H7 (cell line): ENCODE measurements at regions not wholly inside any gene's neighbourhood (a gene's known extent, or its start where the extent isn't known, plus 50 kb on each side); places are given as distances from the start of the nearest gene placed in this dataset.
"Not testable (repeated sequence)": the region's sequence is repeated elsewhere in the genome, so short reads cannot be mapped to it uniquely, and the experiment has no call there.

Experiments
- DNase-seq: peaks from one replicate; pipeline ENCODE4 v3.0.0; 2012
- H3K27me3 ChIP-seq: 2 replicates; pipeline ENCODE4 v1.6.0; 2011; ENCODE audit warnings: mild to moderate bottlenecking, low read length; ENCODE audit not compliant: control insufficient read depth, insufficient read depth
- H3K36me3 ChIP-seq: replicated peaks from 2 replicates; pipeline ENCODE4 v1.5.1; 2011; ENCODE audit warnings: low read length; ENCODE audit not compliant: control insufficient read depth, insufficient read depth
- H3K4me3 ChIP-seq: 2 replicates; pipeline ENCODE4 v1.5.1; 2011; ENCODE audit warnings: low read depth, mild to moderate bottlenecking, control low read depth, low read length, moderate library complexity; ENCODE audit not compliant: insufficient read depth

DNA sequence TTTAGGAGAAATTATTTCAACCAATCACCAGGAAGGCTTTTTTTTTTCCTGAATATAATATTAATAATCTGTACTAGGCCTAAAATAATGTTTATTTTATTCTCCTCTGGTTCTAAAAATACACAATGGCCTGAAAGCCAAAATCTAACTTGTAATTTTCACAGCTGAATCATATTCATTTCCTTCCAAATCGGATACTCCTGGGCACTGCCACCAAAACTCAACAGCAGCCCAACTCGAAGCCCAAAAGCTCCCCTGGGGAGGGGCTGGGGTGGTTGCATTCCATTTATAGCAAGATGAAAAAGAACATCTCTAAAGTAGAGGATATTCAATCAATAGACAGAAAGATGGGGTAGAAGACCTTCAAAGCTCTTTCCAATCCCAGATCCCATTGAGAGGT is 100.5 kb upstream of the SETBP1 start:
- Histone ChIP-seq H3K36me3 (no peaks in the 10 kb centered on the region), H3K4me3 (no peak overlapping the region), H3K27me3 (no peaks in the 10 kb centered on the region)
- no peak for DNase-seq

DNA sequence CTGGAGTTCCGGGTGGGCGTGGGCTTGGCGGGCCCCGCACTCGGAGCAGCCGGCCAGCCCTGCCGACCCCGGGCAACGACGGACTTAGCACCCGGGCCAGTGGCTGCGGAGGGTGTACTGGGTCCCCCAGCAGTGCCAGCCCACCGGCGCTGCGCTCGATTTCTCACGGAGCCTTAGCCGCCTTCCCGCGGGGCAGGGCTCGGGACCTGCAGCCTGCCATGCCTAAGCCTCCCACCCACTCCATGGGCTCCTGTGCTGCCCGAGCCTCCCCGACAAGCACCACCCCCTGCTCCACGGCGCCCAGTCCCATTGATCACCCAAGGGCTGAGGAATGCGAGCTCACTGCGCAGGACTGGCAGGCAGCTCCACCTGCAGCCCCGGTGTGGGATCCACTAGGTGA is 99.9 kb upstream of the SETBP1 start:
- H3K4me3 ChIP-seq, DNase-seq, H3K36me3 ChIP-seq, H3K27me3 ChIP-seq: not testable (repeated sequence)

DNA sequence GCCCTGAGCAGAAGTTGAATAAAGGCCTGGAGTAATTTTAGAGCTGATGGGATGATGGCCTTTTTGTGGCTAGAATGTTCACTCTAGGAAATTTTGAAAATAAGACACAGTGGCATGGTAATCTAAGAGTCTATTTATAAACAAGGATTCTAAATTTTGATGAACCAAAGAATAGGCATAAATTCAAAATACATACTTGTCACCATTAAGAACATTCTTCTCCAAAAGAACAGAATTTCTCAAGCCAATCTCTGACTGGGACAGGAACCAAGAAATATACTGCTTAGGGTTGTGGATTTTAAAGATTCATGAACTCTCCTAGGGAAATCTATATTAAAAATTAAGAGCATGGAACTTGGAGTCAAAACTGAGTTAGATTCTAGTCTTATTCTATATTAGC is 98.2 kb upstream of the SETBP1 start:
- Histone ChIP-seq H3K27me3 (no peaks in the 10 kb centered on the region), H3K36me3 (no peaks in the 10 kb centered on the region), H3K4me3 (no peak overlapping the region)
- no peak for DNase-seq

DNA sequence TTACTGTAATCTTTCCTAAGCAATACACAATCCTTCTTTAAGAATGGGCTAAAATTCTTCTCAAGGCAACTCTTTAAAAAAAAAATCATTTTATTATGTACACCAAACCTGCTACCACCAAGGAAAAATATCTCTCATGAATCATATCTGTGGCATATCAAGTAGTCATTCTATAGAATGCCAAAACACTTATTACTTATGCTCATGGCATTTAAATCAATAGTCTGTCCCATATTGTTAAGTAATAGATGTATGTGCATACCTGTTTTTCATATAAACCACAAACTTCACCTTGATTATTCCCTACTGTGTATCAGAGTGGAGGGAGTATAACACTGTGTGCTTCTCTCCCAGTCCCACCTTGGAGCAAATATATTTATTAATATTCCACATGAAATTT is 95.8 kb upstream of the SETBP1 start:
- Histone ChIP-seq H3K36me3 (no peaks in the 10 kb centered on the region), H3K4me3 (no peak overlapping the region), H3K27me3 (no peaks in the 10 kb centered on the region)
- no peak for DNase-seq

DNA sequence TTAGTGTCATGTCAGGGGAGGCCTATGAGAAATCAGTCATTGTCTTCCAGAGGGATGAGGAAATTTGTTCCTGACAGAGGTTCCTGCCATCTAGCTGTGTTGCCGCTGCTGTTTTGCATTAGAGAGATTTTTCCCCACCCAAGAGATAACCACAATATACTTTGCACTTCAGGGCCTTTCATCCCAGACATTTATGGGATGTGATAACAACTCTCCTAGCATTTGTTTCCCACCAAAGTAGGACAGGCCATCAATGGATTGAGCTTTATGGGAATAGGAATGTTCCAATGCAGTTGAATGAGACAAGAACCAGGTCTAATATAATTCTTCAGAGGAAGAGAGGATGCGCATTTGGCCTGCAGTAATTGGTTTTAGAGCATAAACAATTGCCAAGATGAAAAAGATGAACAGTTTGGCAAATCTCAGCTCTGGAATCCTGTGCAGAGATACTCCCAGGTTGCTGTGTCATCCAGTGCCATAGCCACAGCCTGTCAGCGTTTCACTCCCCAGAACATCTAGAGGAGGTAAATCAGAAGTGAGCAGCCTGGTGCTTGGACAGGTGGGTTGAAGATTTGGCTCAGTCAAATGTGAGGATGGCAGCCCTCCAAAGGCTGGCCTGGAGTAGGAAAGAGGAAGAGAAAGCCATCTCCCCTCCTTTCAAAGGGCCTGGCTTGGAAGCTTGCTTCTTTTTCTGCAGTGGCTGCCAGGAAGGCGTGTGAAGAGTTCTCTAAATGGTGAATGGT is 93.7 kb upstream of the SETBP1 start:
- H3K27me3 ChIP-seq = no peaks in the 10 kb centered on the region
- DNase-seq = no peak
- H3K36me3 ChIP-seq = no peaks in the 10 kb centered on the region
- H3K4me3 ChIP-seq = no peak overlapping the region

DNA sequence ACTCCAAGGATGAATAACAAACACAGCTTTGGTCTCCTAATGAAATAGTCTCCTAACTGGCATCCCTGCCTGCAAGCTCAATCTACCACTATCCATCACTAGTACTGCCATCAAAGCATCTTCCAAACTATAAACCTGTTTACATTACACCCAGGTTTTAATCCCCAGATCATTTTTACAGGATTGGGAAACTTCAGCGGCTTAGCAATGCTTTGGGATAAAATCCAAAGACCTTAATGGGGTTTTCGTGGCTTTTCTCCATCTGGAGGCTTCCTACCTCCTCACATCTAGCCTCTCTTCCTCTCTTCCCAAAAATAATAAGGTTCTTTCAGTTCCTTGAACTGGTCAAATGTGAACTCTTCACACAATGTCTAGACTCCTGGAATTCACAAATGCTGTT is 92.2 kb upstream of the SETBP1 start:
- H3K36me3 ChIP-seq = no peaks in the 10 kb centered on the region
- DNase-seq = no peak
- no peak overlapping the region for H3K4me3 ChIP-seq
- H3K27me3 ChIP-seq = no peaks in the 10 kb centered on the region

DNA sequence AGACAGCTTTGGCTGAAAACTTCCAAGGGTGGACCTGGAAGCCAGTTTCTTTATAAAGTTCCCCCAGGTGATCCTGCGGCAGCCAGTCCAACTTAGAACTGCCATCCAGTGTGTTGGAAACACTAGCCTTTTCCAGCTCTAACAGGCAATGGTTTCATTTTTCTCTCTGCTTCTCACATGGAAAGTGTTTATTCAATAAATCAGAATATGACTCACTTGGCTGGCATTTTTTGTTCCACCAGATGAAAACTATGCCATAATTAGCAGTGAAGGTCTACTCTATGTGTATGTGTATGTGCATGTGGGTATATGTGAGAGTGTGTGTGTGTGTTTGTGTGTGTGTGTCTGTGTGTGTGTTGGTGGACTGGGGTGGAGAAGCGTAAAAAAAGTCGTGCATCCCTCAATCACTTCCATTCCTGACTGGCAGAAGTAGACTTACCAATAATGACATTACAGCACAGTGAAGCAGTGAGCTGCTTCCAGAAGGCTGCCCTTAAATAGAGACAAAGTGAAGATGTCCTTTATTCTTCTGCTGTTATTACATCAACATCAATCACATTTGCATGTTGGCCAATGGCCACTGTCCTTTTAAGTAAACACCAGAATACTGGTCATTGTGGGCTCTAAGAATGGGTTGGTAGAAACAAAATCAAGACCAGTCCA is 90.9 kb upstream of the SETBP1 start:
- H3K27me3 ChIP-seq = no peaks in the 10 kb centered on the region
- DNase-seq = no peak
- H3K36me3 ChIP-seq = no peaks in the 10 kb centered on the region
- no peak overlapping the region for H3K4me3 ChIP-seq

DNA sequence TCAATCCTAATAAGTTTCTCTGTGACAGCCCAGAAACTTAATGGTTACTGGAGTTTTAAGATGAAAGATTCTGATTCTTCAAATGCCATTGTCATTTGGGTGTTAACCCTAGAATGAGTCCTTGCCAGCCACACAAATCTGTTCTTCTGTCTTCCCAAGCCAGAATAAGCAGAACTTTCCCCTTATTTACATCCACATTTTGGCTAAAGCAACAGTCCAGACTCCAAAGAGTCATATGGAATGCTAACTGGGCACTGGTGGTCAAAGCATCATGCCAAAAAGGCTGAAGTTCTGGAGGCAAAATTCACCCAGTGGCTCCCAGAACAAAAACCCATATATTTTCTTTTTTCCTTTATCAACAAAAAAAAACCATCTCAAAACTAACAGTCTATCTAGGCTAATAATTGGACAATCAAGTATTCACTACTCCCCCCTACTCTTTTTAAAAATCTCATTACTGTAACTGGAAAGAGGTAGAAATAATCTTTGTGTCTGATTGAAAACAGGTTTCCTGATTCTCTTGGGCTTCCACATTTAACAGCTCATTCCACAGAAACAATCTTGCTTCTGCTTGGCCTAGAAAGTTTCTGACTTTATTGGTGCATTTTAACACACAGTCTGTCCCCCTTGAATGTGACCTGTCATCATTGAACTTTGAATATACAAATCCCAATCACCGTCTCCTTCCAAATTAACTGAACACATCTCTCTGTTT is 89.6 kb upstream of the SETBP1 start:
- H3K27me3 ChIP-seq = no peaks in the 10 kb centered on the region
- H3K4me3 ChIP-seq = no peak overlapping the region
- DNase-seq = no peak
- H3K36me3 ChIP-seq = no peaks in the 10 kb centered on the region

DNA sequence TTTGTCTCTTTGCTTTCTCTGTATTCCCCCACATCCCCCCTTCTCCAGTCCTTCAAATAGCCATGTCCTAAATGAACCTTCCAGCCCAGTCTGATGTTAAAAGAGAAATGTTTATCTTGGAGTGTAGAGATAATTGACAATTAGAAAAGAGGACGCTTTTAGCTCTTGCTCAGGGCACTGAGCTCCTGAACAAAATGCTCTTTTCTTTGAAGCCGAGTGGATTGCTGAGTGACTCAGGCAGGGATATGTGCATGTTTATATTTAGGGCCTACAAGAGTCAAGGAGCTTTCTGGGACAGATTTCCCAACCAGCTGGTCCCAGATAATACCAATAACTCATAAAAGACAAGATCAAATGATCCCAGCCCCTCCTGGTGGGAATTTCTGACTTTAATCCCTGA is 88.0 kb upstream of the SETBP1 start:
- H3K36me3 ChIP-seq = no peaks in the 10 kb centered on the region
- no peak overlapping the region for H3K4me3 ChIP-seq
- no peaks in the 10 kb centered on the region for H3K27me3 ChIP-seq
- DNase-seq = no peak

DNA sequence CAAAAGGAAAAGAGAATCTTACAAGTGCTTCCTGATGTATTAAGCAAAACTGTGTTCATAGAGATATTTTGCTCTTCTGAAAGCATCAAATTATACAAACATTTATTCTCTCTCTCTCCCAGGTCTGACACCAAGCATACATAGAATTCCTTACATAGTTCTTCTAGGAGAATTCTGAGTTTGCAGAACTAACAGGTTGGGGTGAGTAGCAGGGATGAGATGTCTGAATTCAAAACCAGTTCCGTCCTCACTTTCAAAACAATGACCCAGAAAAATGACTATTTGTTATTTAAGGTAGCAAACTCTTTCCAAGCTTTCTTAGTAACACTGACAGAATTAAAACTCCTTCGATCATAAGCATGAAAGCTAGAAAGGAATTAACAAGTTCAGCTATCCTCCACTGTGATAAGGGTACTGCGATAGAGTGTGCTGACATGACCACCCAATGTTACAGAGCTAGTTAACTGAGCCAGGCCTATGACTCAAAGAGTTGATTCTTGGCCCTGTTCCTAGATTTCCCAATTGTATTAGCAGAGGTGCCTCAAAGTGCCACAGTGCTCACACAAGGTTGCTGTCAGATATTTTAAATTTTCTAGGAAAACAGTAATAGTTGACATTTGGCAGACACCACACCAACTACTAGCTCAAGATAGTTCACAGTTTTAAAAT is 85.8 kb upstream of the SETBP1 start:
- no peak overlapping the region for H3K4me3 ChIP-seq
- H3K36me3 ChIP-seq = no peaks in the 10 kb centered on the region
- DNase-seq = no peak
- no peaks in the 10 kb centered on the region for H3K27me3 ChIP-seq

DNA sequence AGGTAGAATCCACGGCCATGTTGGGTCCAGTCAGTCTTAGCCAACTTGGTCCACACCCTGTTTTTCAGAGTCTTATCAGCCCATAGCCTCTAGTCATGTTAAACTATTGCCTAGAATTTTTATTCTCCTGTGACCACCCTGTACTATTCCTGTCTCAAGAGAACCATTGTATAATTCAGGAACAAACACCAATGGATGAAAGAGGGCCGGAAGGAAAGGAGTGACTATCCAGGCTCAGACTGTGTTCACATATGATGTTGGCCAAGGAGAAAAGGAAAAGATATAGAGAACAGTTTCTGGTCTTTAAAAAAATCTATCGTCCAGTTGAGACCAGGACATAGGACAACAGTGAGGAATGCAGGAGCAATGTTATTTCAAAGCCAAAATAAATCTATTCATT is 82.9 kb upstream of the SETBP1 start:
- no peaks in the 10 kb centered on the region for H3K36me3 ChIP-seq
- DNase-seq = no peak
- no peak overlapping the region for H3K4me3 ChIP-seq
- no peaks in the 10 kb centered on the region for H3K27me3 ChIP-seq

DNA sequence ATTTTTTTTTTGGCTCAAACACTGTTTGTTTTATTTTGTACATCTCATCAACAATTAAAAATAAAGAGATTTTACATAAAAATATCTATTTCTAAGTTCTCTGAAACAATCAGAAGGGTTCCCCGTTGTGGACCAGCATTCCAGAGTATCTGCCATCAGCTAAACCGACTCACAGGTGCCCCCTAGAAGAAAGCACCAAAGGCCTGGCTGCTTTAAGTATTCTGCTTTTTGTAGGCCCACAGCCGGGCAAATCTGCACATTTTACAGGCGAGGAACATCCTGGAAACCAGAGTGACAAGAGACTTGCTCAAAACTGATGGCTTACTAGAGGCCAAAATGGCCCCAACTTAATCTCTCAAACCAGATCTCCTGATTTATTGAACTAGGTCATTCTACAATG is 82.2 kb upstream of the SETBP1 start:
- no peak overlapping the region for H3K4me3 ChIP-seq
- H3K27me3 ChIP-seq = no peaks in the 10 kb centered on the region
- no peaks in the 10 kb centered on the region for H3K36me3 ChIP-seq
- DNase-seq = no peak

DNA sequence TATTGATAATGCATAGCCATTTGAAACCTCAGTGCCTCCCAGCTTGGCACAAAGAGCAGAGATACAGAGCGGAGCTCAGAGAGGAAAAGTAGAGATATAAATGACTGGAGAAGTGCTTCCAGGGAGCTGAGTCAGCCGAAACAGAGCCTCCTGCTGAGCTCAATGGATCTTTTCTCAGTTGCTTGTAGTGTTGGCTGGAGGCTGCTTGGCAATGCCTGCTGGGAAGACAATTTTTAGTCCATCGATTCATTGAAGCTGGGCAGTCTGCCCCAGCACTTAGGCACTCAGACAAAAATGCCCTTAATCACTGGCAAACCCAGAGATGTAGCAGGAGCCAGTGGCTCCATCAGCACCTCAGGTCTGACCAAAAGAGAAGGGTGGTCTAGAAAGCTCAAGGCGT is 81.3 kb upstream of the SETBP1 start:
- no peaks in the 10 kb centered on the region for H3K27me3 ChIP-seq
- no peak for DNase-seq
- no peaks in the 10 kb centered on the region for H3K36me3 ChIP-seq
- H3K4me3 ChIP-seq = no peak overlapping the region

DNA sequence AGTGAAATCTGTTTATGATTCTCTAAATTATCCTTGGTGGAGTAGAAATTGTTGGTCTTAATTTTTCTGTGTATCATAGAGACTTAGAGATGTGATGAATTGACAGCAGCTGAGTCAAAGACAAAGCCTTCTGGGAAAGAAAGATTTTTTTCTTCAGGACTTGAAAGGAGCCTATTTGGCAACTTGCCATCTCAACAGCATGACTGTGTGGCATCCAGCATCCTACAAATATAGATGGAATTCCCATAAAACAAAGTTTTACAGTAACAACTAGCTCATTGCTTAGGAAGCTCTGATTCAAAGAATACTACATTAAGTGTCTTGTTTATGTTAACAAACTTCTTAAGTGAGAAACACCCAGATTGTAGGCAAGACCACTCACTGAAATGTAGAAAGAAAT is 79.2 kb upstream of the SETBP1 start:
- no peak overlapping the region for H3K4me3 ChIP-seq
- no peak for DNase-seq
- no peaks in the 10 kb centered on the region for H3K36me3 ChIP-seq
- no peaks in the 10 kb centered on the region for H3K27me3 ChIP-seq

DNA sequence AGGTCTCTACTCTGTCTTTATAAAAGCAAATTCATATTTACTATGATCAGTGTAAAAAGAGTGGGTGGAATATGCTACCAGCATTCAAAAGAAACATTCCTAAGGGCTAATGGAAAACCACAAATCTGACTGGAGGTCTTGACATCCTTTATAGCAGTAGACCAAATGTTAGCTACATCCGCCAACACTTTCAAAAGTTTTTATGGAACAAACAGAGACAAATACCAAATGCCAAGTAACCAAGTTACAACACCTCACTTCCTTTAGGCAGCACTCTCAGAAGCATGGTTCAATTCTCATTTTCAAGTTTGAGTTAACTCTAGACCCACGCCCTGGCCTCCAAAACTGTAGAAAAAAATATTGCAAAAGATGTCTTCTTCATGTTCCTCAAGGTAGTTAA is 78.3 kb upstream of the SETBP1 start:
- no peak for DNase-seq
- no peaks in the 10 kb centered on the region for H3K36me3 ChIP-seq
- H3K4me3 ChIP-seq = no peak overlapping the region
- H3K27me3 ChIP-seq = no peaks in the 10 kb centered on the region
